Transverse colon (tissue), 4 donors: ENCODE measurements at regions not wholly inside any gene's neighbourhood (a gene's known extent, or its start where the extent isn't known, plus 50 kb on each side); places are given as distances from the start of the nearest gene placed in this dataset.
A peak's percentile ranks its signal among the peaks of the same experiment; 100 is the strongest.
"Not testable (repeated sequence)": the region's sequence is repeated elsewhere in the genome, so short reads cannot be mapped to it uniquely, and the experiment has no call there.

ENCODE experiments used
- DNase-seq: peaks from one replicate; pipeline ENCODE4 v3.0.0-alpha.2; 2019
- H3K27ac ChIP-seq, 4 donors: fragments of 200-600 bp; sonication (generic); 2 replicates each; pipeline ENCODE4 v1.5.1; 2016 to 2018; ENCODE audit warnings: inconsistent platforms in 4 of 4
- H3K27me3 ChIP-seq: fragments of 200-600 bp; sonication (generic); 2 replicates; pipeline ENCODE4 v1.5.1; 2017; ENCODE audit warnings: inconsistent platforms
- H3K36me3 ChIP-seq, 4 donors: fragments of 200-600 bp; sonication (generic); 2 replicates each; pipeline ENCODE4 v1.5.1; 2017 to 2019; ENCODE audit warnings: inconsistent platforms in 4 of 4
- H3K4me1 ChIP-seq, 4 donors: fragments of 200-600 bp; sonication (generic); 2 replicates each; pipeline ENCODE4 v1.5.1; 2017 to 2020; ENCODE audit warnings: inconsistent platforms in 4 of 4
- H3K4me3 ChIP-seq, 4 donors: fragments of 200-600 bp; sonication (generic); 1 replicate in 1 of 4; 2 replicates in 3 of 4; pipeline versions ENCODE4 v1.5.1 to v1.6.1; 2017 to 2019; ENCODE audit warnings: inconsistent platforms in 4 of 4
- H3K9me3 ChIP-seq, 2 donors: fragments of 200-600 bp; sonication (generic); 2 replicates each; pipeline ENCODE4 v1.5.1; 2017 to 2019; ENCODE audit warnings: inconsistent platforms in 2 of 2
- EP300 ChIP-seq: sonication (generic); formaldehyde crosslinking; IDR thresholded peaks from one replicate; pipeline ENCODE4 v1.6.1; 2017; ENCODE audit warnings: antibody characterized with exemption, low read depth
- POLR2A ChIP-seq: fragments of 450-650 bp; IDR thresholded peaks from one replicate; pipeline ENCODE4 v1.6.1; 2016; ENCODE audit warnings: antibody characterized with exemption, mild to moderate bottlenecking, moderate library complexity
- POLR2AphosphoS5 ChIP-seq, 3 donors: sonication (generic); formaldehyde crosslinking; IDR thresholded peaks; one replicate each; pipeline ENCODE4 v1.6.1; 2016; ENCODE audit warnings: antibody characterized with exemption in 3 of 3
- WGBS, 2 donors: methylation state at CpG; one replicate each; pipeline ENCODE4 v1.1.5; 2018; ENCODE audit warnings: low coverage in 1 of 2; 5-methylcytosine and 5-hydroxymethylcytosine counted together
- in situ Hi-C, 4 donors: fragments of 200-750 bp; cut with MboI; loops; one replicate each; pipeline versions ENCODE4 v1.15.0 to v1.15.1; 2017; ENCODE audit warnings: low sequenced_read_pairs in 3 of 4, low pct_ligation_motif_present in 1 of 4, low pct_unique_long_range_greater_than_20kb in 1 of 4
- intact Hi-C: fragments of 100-400 bp; cut with DNase I; formaldehyde crosslinking; loops from one replicate; pipeline ENCODE4 v1.15.1; 2023; ENCODE audit warnings: low total_unique reads
- TF ChIP-seq, protein P1 (sequence below), 5 experiments: fragments of 200-600 bp in 3 of 5; fragments of 450-650 bp in 2 of 5; sonication (generic) in 3 of 5; IDR thresholded peaks; 1 replicate in 2 of 5; 2 replicates in 3 of 5; pipeline ENCODE4 v1.5.1; 2016 to 2017; ENCODE audit warnings: antibody characterized with exemption in 5 of 5, inconsistent platforms in 3 of 5, mild to moderate bottlenecking in 2 of 5, moderate library complexity in 1 of 5

DNA sequence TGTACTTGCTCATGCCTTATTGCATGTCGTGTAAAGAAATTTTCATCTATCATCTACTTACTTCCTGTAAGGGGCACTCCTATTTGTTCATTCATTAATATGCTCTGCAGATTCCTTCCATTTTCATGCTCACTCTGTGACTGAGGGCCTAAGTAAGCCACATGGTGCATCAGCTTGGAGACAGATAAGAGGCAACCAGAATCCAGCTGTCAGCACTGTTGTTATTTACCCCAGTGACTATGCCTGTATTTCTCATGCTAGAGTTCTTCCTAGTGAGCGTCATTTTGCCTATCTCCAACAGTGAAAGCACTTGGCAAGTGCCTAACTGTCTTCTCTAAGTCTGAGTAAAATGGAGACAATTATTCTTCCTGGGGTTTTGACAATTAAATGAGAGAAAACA, 124.8 kb upstream of the ABI3BP start:
- H3K36me3 ChIP-seq: no peaks in the 10 kb centered on the region
- H3K4me1 ChIP-seq: peaks cover 0 to 2% (median 0%) of the 10 kb centered on the region in 4 donors
- no peaks in the 10 kb centered on the region for H3K27me3 ChIP-seq
- H3K4me3 ChIP-seq: no peak overlapping the region
- in situ Hi-C loops: no loop called here
- DNase-seq: no peak
- intact Hi-C loops: no loop called here
- no peak overlapping the region for H3K27ac ChIP-seq
- 78 to 80% methylated on average over 1 to 2 of the region's 2 CpGs for WGBS, 2 donors
- no peaks in the 10 kb centered on the region for H3K9me3 ChIP-seq
- TF ChIP-seq POLR2A (no peak), EP300 (no peak), POLR2AphosphoS5 (IDR thresholded peaks at IDR 0.05) (no peak)
- TF ChIP-seq, protein P1, sequence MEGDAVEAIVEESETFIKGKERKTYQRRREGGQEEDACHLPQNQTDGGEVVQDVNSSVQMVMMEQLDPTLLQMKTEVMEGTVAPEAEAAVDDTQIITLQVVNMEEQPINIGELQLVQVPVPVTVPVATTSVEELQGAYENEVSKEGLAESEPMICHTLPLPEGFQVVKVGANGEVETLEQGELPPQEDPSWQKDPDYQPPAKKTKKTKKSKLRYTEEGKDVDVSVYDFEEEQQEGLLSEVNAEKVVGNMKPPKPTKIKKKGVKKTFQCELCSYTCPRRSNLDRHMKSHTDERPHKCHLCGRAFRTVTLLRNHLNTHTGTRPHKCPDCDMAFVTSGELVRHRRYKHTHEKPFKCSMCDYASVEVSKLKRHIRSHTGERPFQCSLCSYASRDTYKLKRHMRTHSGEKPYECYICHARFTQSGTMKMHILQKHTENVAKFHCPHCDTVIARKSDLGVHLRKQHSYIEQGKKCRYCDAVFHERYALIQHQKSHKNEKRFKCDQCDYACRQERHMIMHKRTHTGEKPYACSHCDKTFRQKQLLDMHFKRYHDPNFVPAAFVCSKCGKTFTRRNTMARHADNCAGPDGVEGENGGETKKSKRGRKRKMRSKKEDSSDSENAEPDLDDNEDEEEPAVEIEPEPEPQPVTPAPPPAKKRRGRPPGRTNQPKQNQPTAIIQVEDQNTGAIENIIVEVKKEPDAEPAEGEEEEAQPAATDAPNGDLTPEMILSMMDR (IDR thresholded peaks at IDR 0.05): no peak

DNA sequence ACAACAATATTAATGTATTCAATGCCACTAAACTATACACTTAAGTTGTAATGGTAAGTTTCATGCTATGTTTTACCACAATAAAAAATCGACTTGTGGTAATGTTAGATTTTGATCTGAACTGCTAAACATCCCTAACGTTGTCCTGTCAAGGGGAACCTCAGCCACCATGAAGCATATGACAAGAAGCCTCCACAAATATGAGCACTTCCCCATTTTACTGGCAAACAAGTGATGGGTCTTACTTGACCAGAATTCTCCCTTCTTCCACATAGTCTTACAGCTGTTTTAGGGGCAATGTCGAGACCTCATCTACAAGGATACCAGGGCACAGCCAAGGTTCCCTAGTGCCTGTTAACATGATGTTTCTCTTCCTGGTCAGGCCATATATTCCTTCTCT, 124.2 kb upstream of the ABI3BP start:
- no peaks in the 10 kb centered on the region for H3K27me3 ChIP-seq
- intact Hi-C loops: no loop called here
- no peaks in the 10 kb centered on the region for H3K9me3 ChIP-seq
- H3K27ac ChIP-seq: no peak overlapping the region
- no peak overlapping the region for H3K4me3 ChIP-seq
- in situ Hi-C loops: no loop called here
- no peak for TF ChIP-seq EP300
- no peak for TF ChIP-seq POLR2AphosphoS5 (IDR thresholded peaks at IDR 0.05)
- TF ChIP-seq POLR2A: no peak
- TF ChIP-seq, protein P1 (IDR thresholded peaks at IDR 0.05): no peak
- WGBS, 2 donors: 61 to 83% methylated on average over 3 of the region's 3 CpGs
- no peak for DNase-seq
- H3K36me3 ChIP-seq: no peaks in the 10 kb centered on the region
- H3K4me1 ChIP-seq: no peaks in the 10 kb centered on the region

DNA sequence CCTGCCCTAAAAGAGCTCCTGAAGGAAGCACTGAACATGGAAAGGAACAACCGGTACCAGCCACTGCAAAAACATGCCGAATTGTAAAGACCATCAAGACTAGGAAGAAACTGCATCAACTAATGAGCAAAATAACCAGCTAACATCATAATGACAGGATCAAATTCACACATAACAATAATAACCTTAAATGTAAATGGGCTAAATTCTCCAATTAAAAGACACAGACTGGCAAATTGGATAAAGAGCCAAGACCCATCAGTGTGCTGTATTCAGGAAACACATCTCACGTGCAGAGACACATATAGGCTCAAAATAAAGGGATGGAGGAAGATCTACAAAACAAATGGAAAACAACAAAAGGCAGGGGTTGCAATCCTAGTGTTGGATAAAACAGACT, 117.1 kb upstream of the ABI3BP start:
- H3K27ac ChIP-seq, H3K27me3 ChIP-seq, H3K9me3 ChIP-seq, DNase-seq, H3K4me1 ChIP-seq, H3K36me3 ChIP-seq, H3K4me3 ChIP-seq, in situ Hi-C loops, intact Hi-C loops: not testable (repeated sequence)
- 67 to 93% methylated on average over 1 to 3 of the region's 3 CpGs for WGBS, 2 donors

DNA sequence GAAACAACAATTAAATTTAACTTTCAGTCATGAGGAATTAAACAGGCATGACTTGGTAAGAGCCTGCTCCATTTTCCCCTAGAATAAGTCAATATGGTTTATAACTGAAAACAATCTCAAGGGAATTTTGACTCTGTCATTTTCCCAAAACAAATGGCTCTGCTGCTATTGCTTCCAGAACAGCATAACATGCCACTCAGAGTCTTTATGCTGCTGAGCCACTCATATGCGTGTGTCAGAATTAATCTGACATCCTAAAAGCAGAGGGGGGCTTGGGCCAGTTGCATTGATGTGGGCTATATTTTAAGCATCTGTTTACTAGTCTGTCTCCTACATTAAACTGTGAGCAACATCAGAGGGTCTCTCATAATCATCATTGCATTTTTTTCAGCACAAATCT, 111.1 kb upstream of the ABI3BP start:
- Histone ChIP-seq H3K4me1 (no peaks in the 10 kb centered on the region), H3K27me3 (no peaks in the 10 kb centered on the region), H3K27ac (no peak overlapping the region), H3K9me3 (no peaks in the 10 kb centered on the region), H3K36me3 (no peaks in the 10 kb centered on the region), H3K4me3 (no peak overlapping the region)
- no peak for DNase-seq
- TF ChIP-seq POLR2AphosphoS5 (IDR thresholded peaks at IDR 0.05) (no peak), EP300 (no peak), POLR2A (no peak)
- TF ChIP-seq, protein P1 (IDR thresholded peaks at IDR 0.05): no peak
- in situ Hi-C loops (no loop called here), intact Hi-C loops (no loop called here)
- WGBS, 2 donors: 79% methylated on average over 1 of the region's 1 CpG; no CpG with 5 or more reads in 1 of the 2 donors

DNA sequence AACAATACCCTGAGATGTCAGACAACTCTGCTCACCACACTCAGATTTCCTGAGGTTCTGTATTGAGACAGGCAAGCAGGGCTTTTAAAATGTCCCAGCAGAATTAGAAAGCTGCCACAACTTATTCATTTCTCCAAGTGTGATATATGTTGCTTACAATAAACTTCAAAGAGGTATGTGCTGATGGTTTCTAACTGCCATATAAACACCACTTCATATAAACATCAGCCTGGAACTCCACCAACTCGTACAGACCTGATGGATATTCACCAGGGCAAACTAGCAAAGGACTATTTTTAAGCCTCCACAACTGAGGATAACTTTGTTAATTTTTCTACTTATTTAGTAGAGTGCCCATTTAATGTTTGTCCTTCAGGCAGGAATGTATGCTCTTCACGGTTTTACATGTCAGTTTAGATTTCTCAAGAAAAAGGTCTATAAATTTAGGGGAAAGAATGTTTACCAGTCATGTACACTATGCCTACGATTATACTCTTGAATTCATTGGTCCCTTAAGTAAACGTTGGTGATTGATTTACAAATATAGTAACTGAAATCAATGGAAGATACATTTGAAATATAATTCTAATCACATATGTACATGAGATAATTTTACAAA, 109.6 kb upstream of the ABI3BP start:
- Histone ChIP-seq H3K27me3 (no peaks in the 10 kb centered on the region), H3K27ac (no peak overlapping the region), H3K4me3 (no peak overlapping the region), H3K4me1 (no peaks in the 10 kb centered on the region), H3K9me3 (no peaks in the 10 kb centered on the region), H3K36me3 (no peaks in the 10 kb centered on the region)
- TF ChIP-seq, protein P1 (IDR thresholded peaks at IDR 0.05): no peak
- peak; percentile 54 for TF ChIP-seq EP300
- TF ChIP-seq POLR2AphosphoS5 (IDR thresholded peaks at IDR 0.05): peak in 2 of 3 donors; percentile 71 to 79
- 12 to 18% methylated on average over 3 to 4 of the region's 4 CpGs for WGBS, 2 donors
- in situ Hi-C loops (no loop called here), intact Hi-C loops (no loop called here)
- no peak for DNase-seq
